ENCODE measurements at regions not wholly inside any gene's neighbourhood (a gene's known extent, or its start where the extent isn't known, plus 50 kb on each side); places are given as distances from the start of the nearest gene placed in this dataset.

DNA sequence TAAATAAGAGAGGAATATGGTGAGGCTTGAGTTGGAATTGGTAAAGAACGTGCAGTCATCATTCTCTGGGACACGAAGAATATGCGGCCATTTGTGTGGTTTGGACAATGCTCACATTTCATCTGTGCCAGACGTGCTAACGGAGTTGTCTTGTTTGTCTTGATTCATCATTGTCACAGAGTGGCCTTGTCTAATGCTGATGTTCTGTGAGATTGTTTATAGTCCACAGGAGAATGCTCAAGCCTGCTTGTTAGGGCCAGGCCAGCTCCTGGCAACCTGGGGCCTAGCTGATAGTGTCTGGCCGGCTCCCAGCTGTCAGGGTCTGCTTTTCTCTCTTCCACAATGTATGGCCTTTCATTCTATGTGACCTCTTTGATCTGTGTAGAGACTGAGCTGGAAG lies 384.7 kb downstream of the EDEM1 start:
- TF ChIP-seq, protein P1, sequence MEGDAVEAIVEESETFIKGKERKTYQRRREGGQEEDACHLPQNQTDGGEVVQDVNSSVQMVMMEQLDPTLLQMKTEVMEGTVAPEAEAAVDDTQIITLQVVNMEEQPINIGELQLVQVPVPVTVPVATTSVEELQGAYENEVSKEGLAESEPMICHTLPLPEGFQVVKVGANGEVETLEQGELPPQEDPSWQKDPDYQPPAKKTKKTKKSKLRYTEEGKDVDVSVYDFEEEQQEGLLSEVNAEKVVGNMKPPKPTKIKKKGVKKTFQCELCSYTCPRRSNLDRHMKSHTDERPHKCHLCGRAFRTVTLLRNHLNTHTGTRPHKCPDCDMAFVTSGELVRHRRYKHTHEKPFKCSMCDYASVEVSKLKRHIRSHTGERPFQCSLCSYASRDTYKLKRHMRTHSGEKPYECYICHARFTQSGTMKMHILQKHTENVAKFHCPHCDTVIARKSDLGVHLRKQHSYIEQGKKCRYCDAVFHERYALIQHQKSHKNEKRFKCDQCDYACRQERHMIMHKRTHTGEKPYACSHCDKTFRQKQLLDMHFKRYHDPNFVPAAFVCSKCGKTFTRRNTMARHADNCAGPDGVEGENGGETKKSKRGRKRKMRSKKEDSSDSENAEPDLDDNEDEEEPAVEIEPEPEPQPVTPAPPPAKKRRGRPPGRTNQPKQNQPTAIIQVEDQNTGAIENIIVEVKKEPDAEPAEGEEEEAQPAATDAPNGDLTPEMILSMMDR (IDR thresholded peaks at IDR 0.05) = no peak
- TF ChIP-seq POLR2A (IDR thresholded peaks at IDR 0.05) = no peak
- Histone ChIP-seq H3K27me3 (no peaks in the 10 kb centered on the region), H3K9me3 (no peaks in the 10 kb centered on the region), H3K4me3 (no peak overlapping the region), H3K4me1 (no peaks in the 10 kb centered on the region), H3K36me3 (no peaks in the 10 kb centered on the region), H3K27ac (no peak overlapping the region)
- intact Hi-C loops (cut with DNase I; ENCODE audit: low total_unique reads) = no loop called here
- DNase-seq = no peak

DNA sequence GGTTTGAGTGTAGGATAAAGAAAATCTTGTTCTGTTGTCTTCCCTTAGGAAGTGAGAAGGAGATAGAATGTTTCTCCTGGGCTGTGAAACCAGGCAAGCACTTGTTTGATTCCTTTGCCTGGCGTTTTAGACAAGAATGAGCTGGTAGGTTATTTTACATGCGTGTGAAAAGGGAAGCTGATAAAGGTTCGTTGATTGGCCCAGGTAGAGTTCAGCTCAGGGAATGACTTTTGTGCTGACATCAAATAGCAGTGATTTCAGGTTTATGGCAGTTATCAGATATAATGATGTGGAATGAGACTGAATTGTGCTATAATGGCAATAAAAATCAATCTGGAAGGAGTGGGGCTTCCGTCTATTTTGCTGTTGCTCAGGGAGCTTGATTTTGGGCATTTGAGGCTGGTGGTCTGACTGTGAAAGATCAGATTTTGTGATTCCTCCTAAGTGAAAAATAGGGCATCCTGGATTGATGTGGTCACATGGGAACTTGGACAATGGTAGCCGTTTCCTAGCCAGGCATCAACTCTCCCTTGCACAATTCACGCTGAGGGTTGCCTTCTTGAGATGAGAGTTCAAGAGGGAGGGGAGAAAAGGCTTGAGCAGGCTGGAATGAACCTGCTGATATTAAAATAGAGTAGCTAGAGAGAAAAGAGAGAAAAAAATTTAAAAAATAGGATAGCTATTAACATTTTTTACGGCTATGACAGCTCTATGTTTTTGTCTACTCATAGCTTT lies 388.9 kb downstream of the EDEM1 start:
- no peak overlapping the region for H3K27ac ChIP-seq
- H3K4me3 ChIP-seq = no peak overlapping the region
- H3K9me3 ChIP-seq = no peaks in the 10 kb centered on the region
- intact Hi-C loops (cut with DNase I; ENCODE audit: low total_unique reads) = no loop called here
- no peaks in the 10 kb centered on the region for H3K4me1 ChIP-seq
- TF ChIP-seq, protein P1 (IDR thresholded peaks at IDR 0.05) = no peak
- TF ChIP-seq POLR2A (IDR thresholded peaks at IDR 0.05) = no peak
- no peak for DNase-seq
- no peaks in the 10 kb centered on the region for H3K36me3 ChIP-seq
- H3K27me3 ChIP-seq = no peaks in the 10 kb centered on the region

DNA sequence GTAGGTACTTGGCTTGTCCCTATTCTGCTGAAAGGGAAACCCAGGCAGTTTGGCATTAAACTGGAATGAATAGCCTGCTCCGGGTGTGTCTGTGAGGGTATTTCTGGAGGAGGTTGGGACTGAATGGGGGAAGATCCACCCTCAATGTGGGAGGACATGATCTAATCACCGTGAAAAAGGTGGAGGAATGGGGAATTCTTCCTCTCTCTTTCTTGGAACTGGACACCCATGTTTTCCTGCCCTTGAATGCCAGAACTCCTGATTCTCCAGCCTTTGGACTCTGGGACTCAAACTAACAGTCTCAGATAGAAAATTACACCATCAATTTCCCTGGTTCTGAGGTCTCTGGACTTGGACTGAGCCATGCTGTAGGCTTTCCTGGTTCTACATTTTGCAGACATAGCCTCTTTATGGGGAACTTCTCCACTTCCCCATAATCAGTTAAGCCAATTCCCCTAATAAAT lies 391.7 kb downstream of the EDEM1 start:
- no peaks in the 10 kb centered on the region for H3K9me3 ChIP-seq
- H3K27me3 ChIP-seq = no peaks in the 10 kb centered on the region
- H3K4me1 ChIP-seq = no peaks in the 10 kb centered on the region
- no peaks in the 10 kb centered on the region for H3K36me3 ChIP-seq
- no peak overlapping the region for H3K27ac ChIP-seq
- H3K4me3 ChIP-seq = no peak overlapping the region
- intact Hi-C loops (cut with DNase I; ENCODE audit: low total_unique reads) = no loop called here
- no peak for TF ChIP-seq POLR2A (IDR thresholded peaks at IDR 0.05)
- TF ChIP-seq, protein P1 (IDR thresholded peaks at IDR 0.05) = no peak
- no peak for DNase-seq

DNA sequence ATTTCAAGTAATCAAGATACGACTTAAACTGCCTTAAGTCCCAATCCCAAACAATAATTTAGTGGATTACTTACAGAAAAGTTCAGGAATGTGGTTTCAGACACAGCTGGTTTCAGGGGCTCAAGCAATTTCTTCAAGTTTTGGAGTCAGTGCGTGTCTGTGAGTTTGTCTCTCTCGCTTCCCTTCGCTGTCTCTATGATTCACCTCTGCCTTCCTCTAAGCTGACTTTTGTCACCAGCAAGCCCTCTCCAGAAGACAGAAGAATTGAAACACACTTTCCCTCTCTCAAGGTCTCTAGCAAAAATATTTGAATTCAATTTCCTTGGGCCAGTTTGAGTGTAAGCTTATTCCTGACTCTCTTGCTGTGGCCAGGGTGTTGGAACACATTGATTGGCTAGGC lies 392.4 kb downstream of the EDEM1 start:
- H3K27me3 ChIP-seq = no peaks in the 10 kb centered on the region
- no peaks in the 10 kb centered on the region for H3K36me3 ChIP-seq
- DNase-seq = no peak
- no peaks in the 10 kb centered on the region for H3K9me3 ChIP-seq
- intact Hi-C loops (cut with DNase I; ENCODE audit: low total_unique reads) = no loop called here
- H3K27ac ChIP-seq = no peak overlapping the region
- TF ChIP-seq, protein P1 (IDR thresholded peaks at IDR 0.05) = no peak
- TF ChIP-seq POLR2A (IDR thresholded peaks at IDR 0.05) = no peak
- no peaks in the 10 kb centered on the region for H3K4me1 ChIP-seq
- H3K4me3 ChIP-seq = no peak overlapping the region

DNA sequence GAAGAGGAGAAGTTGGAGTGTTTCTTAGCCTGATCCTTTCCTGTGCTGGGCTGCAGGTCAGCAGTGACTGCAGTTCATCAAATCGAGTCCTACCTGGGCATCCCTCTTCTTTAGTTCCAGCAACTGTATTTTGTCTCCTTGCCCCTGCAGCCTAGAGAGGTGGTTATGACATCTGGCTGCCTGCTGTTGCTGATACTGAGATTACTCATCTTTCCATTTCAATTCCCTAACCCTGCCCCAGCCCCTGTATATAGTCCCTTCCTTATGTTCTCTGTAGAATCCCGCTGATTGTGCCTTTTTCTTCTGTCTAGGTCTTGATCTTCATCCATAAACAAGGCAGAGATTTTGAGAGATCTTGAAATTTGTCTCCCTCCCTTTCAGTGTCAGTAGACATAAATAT lies 393.3 kb downstream of the EDEM1 start:
- Histone ChIP-seq H3K27me3 (no peaks in the 10 kb centered on the region), H3K4me1 (no peaks in the 10 kb centered on the region), H3K27ac (no peak overlapping the region), H3K36me3 (no peaks in the 10 kb centered on the region), H3K9me3 (no peaks in the 10 kb centered on the region), H3K4me3 (no peak overlapping the region)
- DNase-seq = no peak
- no peak for TF ChIP-seq POLR2A (IDR thresholded peaks at IDR 0.05)
- TF ChIP-seq, protein P1 (IDR thresholded peaks at IDR 0.05) = no peak
- intact Hi-C loops (cut with DNase I; ENCODE audit: low total_unique reads) = no loop called here
